OCI-LY7 (cell line): ENCODE measurements at regions not wholly inside any gene's neighbourhood (a gene's known extent, or its start where the extent isn't known, plus 50 kb on each side); places are given as distances from the start of the nearest gene placed in this dataset.
"Not testable (repeated sequence)": the region's sequence is repeated elsewhere in the genome, so short reads cannot be mapped to it uniquely, and the experiment has no call there.

Experiments used
- BruUV-seq: library from RNA; stranded (reverse); fragments of 400-500 nt; replicated peaks from 2 replicates; lab custom pipeline; 2021; lab: Mats Ljungman, UMichigan
- CTCF ChIA-PET: fragments of 300-600 bp; sonication (Branson Sonifier 250); formaldehyde crosslinking; loops from one replicate; lab custom pipeline; 2022; ENCODE audit warnings: antibody characterized with exemption; ENCODE audit not compliant: unreplicated experiment; lab: Charles Lee
- POLR2A ChIA-PET: fragments of 300-600 bp; sonication (Branson Sonifier 250); formaldehyde crosslinking; loops from one replicate; lab custom pipeline; 2022; ENCODE audit warnings: antibody characterized with exemption; lab: Charles Lee
- DNase-seq: peaks from one replicate; pipeline ENCODE4 v3.0.0-alpha.2; 2015; ENCODE audit warnings: low spot score
- H2AFZ ChIP-seq: fragments of 200-600 bp; sonication (generic), shearing (Covaris generic); 2 replicates; pipeline ENCODE4 v1.6.1; 2014; ENCODE audit warnings: mild to moderate bottlenecking, antibody characterized with exemption, low read length, moderate library complexity
- H3K27ac ChIP-seq: fragments of 200-600 bp; sonication (generic); 2 replicates; pipeline ENCODE4 v1.5.1; 2014; ENCODE audit warnings: mixed run types, low read depth, mild to moderate bottlenecking, moderate library complexity, low read length, inconsistent platforms; ENCODE audit not compliant: poor library complexity, severe bottlenecking
- H3K36me3 ChIP-seq: fragments of 200-600 bp; sonication (generic); 2 replicates; pipeline ENCODE4 v1.6.1; 2014; ENCODE audit warnings: mild to moderate bottlenecking, antibody characterized with exemption, low read length, moderate library complexity, mixed read lengths; ENCODE audit not compliant: insufficient read depth
- H3K4me1 ChIP-seq: fragments of 200-600 bp; sonication (generic); 2 replicates; pipeline ENCODE4 v1.5.1; 2014; ENCODE audit warnings: mild to moderate bottlenecking, low read length; ENCODE audit not compliant: insufficient read depth, poor library complexity, severe bottlenecking
- H3K4me2 ChIP-seq: fragments of 200-600 bp; sonication (generic); 2 replicates; pipeline ENCODE4 v1.6.1; 2014; ENCODE audit warnings: mild to moderate bottlenecking, low read length
- H3K4me3 ChIP-seq: fragments of 200-600 bp; sonication (generic); 2 replicates; pipeline ENCODE4 v1.5.1; 2014; ENCODE audit warnings: mild to moderate bottlenecking, low read depth, low read length; ENCODE audit not compliant: poor library complexity, severe bottlenecking
- H3K79me2 ChIP-seq: fragments of 200-600 bp; sonication (generic); 2 replicates; pipeline ENCODE4 v1.6.1; 2016; ENCODE audit warnings: low read depth, mild to moderate bottlenecking, low read length, moderate library complexity, mixed read lengths; ENCODE audit not compliant: insufficient read depth
- H3K9me2 ChIP-seq: fragments of 200-600 bp; sonication (generic); 2 replicates; pipeline ENCODE4 v1.6.1; 2016; ENCODE audit warnings: mild to moderate bottlenecking, low read length, mixed read lengths; ENCODE audit not compliant: insufficient read depth
- H3K9me3 ChIP-seq: fragments of 200-600 bp; sonication (generic); 2 replicates; pipeline ENCODE4 v1.6.1; 2014; ENCODE audit warnings: mild to moderate bottlenecking, mixed run types, low read length, mixed read lengths
- H4K20me1 ChIP-seq: fragments of 200-600 bp; sonication (generic); 2 replicates; pipeline ENCODE4 v1.6.1; 2014; ENCODE audit warnings: mild to moderate bottlenecking, antibody characterized with exemption, low read length, moderate library complexity, mixed read lengths; ENCODE audit not compliant: insufficient read depth
- CTCF ChIP-seq: fragments of 200-600 bp; sonication (generic); conservative IDR thresholded peaks from 2 replicates; pipeline ENCODE4 v1.5.1; 2014; ENCODE audit warnings: mild to moderate bottlenecking, antibody characterized with exemption, low read length, moderate library complexity, mixed read lengths
- EZH2phosphoT487 ChIP-seq: fragments of 200-600 bp; sonication (generic); IDR thresholded peaks from 2 replicates; pipeline ENCODE4 v1.6.1; 2018; ENCODE audit warnings: low read depth, borderline replicate concordance, mild to moderate bottlenecking, mixed run types, antibody characterized with exemption, low read length, moderate library complexity, mixed read lengths
- intact Hi-C: fragments of 100-400 bp; cut with micrococcal nuclease; formaldehyde crosslinking; loops from one replicate; pipeline ENCODE4 v1.10.0; 2022; ENCODE audit not compliant: unreplicated experiment

GRCh38 chr4:124980276-124980752 lies 267.8 kb upstream of the ANKRD50 start:
- BruUV-seq, result no TSS peak
- H3K4me3 ChIP-seq, result no peak overlapping the region
- H3K36me3 ChIP-seq, result no peaks in the 10 kb centered on the region
- H4K20me1 ChIP-seq, result no peaks in the 10 kb centered on the region
- no peaks in the 10 kb centered on the region for H3K4me1 ChIP-seq
- H3K4me2 ChIP-seq, result no peak overlapping the region
- intact Hi-C loops, result no loop called here
- TF ChIP-seq EZH2phosphoT487 (no peak), CTCF (no peak)
- no peak overlapping the region for H3K27ac ChIP-seq
- no peaks in the 10 kb centered on the region for H3K79me2 ChIP-seq
- ChIA-PET CTCF (no interaction called here), POLR2A (interaction anchor here (1.1 kb wide), 1 partner anchor 13 kb away, joined by 4 read pairs; no protein-coding TSS in a partner anchor)
- no peak overlapping the region for H2AFZ ChIP-seq
- no peaks in the 10 kb centered on the region for H3K9me2 ChIP-seq
- H3K9me3 ChIP-seq, result no peaks in the 10 kb centered on the region
- no peak for DNase-seq

- H3K36me3 ChIP-seq, H3K4me2 ChIP-seq, H3K4me3 ChIP-seq, CTCF ChIA-PET, POLR2A ChIA-PET, H3K79me2 ChIP-seq, H3K4me1 ChIP-seq, H3K9me2 ChIP-seq, H3K27ac ChIP-seq, H3K9me3 ChIP-seq, BruUV-seq, H4K20me1 ChIP-seq, H2AFZ ChIP-seq, DNase-seq, intact Hi-C loops: not testable (repeated sequence)
Observed at GRCh38 chr4:124978536-124978935, 266.0 kb upstream of the ANKRD50 start.

GRCh38 chr4:124977045-124977444 lies 264.5 kb upstream of the ANKRD50 start:
- intact Hi-C loops, result no loop called here
- no TSS peak for BruUV-seq
- ChIA-PET POLR2A (no interaction called here), CTCF (no interaction called here)
- no peaks in the 10 kb centered on the region for H4K20me1 ChIP-seq
- no peak overlapping the region for H3K4me3 ChIP-seq
- TF ChIP-seq CTCF (no peak), EZH2phosphoT487 (no peak)
- no peak overlapping the region for H3K4me2 ChIP-seq
- no peak overlapping the region for H2AFZ ChIP-seq
- no peaks in the 10 kb centered on the region for H3K9me2 ChIP-seq
- H3K36me3 ChIP-seq, result no peaks in the 10 kb centered on the region
- H3K27ac ChIP-seq, result no peak overlapping the region
- H3K4me1 ChIP-seq, result no peaks in the 10 kb centered on the region
- no peaks in the 10 kb centered on the region for H3K79me2 ChIP-seq
- no peaks in the 10 kb centered on the region for H3K9me3 ChIP-seq
- DNase-seq, result no peak
